ENCODE measurements at regions not wholly inside any gene's neighbourhood (a gene's known extent, or its start where the extent isn't known, plus 50 kb on each side); places are given as distances from the start of the nearest gene placed in this dataset.

GRCh38 chr20:53691060-53691810 is 97.6 kb upstream of the ZNF217 start:
- peaks cover under 1% of the 10 kb centered on the region for H3K4me1 ChIP-seq (ENCODE audit: control insufficient read depth, insufficient read depth, low read length, poor library complexity, severe bottlenecking)
- H3K4me3 ChIP-seq (ENCODE audit: low read depth, low read length), result no peak overlapping the region
- ATAC-seq (ENCODE audit: low read depth in 2 of 2) (no peak), DNase-seq (no peak)
- no peaks in the 10 kb centered on the region for H3K36me3 ChIP-seq (ENCODE audit: control insufficient read depth, insufficient read depth, low read length)
- Mint-ChIP-seq H3K27ac (peak overlapping the region in 2 of 3 donors; percentile 42 to 69), H3K9me3 (no peaks in the 10 kb centered on the region), H3K4me3 (no peak overlapping the region), H3K27me3 (no peaks in the 10 kb centered on the region), H3K4me1 (peaks cover 3 to 11% (median 6%) of the 10 kb centered on the region in 4 donors), H3K36me3 (no peaks in the 10 kb centered on the region)
- no peaks in the 10 kb centered on the region for H3K27me3 ChIP-seq (ENCODE audit: control insufficient read depth, insufficient read depth, low read length)
- no peaks in the 10 kb centered on the region for H3K9me3 ChIP-seq (ENCODE audit: control insufficient read depth in 2 of 2, low read length in 2 of 2)
- H3K27ac ChIP-seq (ENCODE audit: insufficient read depth, low read length, poor library complexity, severe bottlenecking), result no peak overlapping the region

GRCh38 chr20:53688085-53688484 is 94.4 kb upstream of the ZNF217 start:
- Histone ChIP-seq H3K4me3 (ENCODE audit: low read depth, low read length) (no peak overlapping the region), H3K27ac (ENCODE audit: insufficient read depth, low read length, poor library complexity, severe bottlenecking) (no peak overlapping the region), H3K9me3 (ENCODE audit: control insufficient read depth in 2 of 2, low read length in 2 of 2) (no peaks in the 10 kb centered on the region), H3K27me3 (ENCODE audit: control insufficient read depth, insufficient read depth, low read length) (no peaks in the 10 kb centered on the region), H3K36me3 (ENCODE audit: control insufficient read depth, insufficient read depth, low read length) (no peaks in the 10 kb centered on the region), H3K4me1 (ENCODE audit: control insufficient read depth, insufficient read depth, low read length, poor library complexity, severe bottlenecking) (peaks cover 5% of the 10 kb centered on the region)
- no peaks in the 10 kb centered on the region for H3K27me3 Mint-ChIP-seq
- no peaks in the 10 kb centered on the region for H3K9me3 Mint-ChIP-seq
- DNase-seq (no peak), ATAC-seq (ENCODE audit: low read depth in 2 of 2) (no peak)
- no peak overlapping the region for H3K27ac Mint-ChIP-seq
- no peak overlapping the region for H3K4me3 Mint-ChIP-seq
- H3K36me3 Mint-ChIP-seq, result no peaks in the 10 kb centered on the region
- H3K4me1 Mint-ChIP-seq, result peaks cover 5 to 14% (median 10%) of the 10 kb centered on the region in 4 donors

GRCh38 chr20:53685070-53685595 is 91.5 kb upstream of the ZNF217 start:
- peaks cover 5% of the 10 kb centered on the region for H3K4me1 ChIP-seq (ENCODE audit: control insufficient read depth, insufficient read depth, low read length, poor library complexity, severe bottlenecking)
- Mint-ChIP-seq H3K36me3 (no peaks in the 10 kb centered on the region), H3K4me3 (no peak overlapping the region), H3K4me1 (peaks cover 3 to 12% (median 7%) of the 10 kb centered on the region in 4 donors), H3K27ac (peak overlapping the region in 2 of 3 donors; percentile 52 to 55), H3K9me3 (no peaks in the 10 kb centered on the region), H3K27me3 (peaks cover 5% of the 10 kb centered on the region)
- H3K9me3 ChIP-seq (ENCODE audit: control insufficient read depth in 2 of 2, low read length in 2 of 2), result no peaks in the 10 kb centered on the region
- H3K27ac ChIP-seq (ENCODE audit: insufficient read depth, low read length, poor library complexity, severe bottlenecking), result no peak overlapping the region
- ATAC-seq (ENCODE audit: low read depth in 2 of 2), result no peak
- no peak for DNase-seq
- no peak overlapping the region for H3K4me3 ChIP-seq (ENCODE audit: low read depth, low read length)
- no peaks in the 10 kb centered on the region for H3K36me3 ChIP-seq (ENCODE audit: control insufficient read depth, insufficient read depth, low read length)
- H3K27me3 ChIP-seq (ENCODE audit: control insufficient read depth, insufficient read depth, low read length), result no peaks in the 10 kb centered on the region

GRCh38 chr20:53683506-53683905 is 89.9 kb upstream of the ZNF217 start:
- peaks cover 5% of the 10 kb centered on the region for H3K27me3 Mint-ChIP-seq

GRCh38 chr20:53681352-53682212 is 87.9 kb upstream of the ZNF217 start:
- no peak for DNase-seq
- Mint-ChIP-seq H3K27ac (no peak overlapping the region), H3K36me3 (no peaks in the 10 kb centered on the region), H3K4me3 (no peak overlapping the region), H3K4me1 (peaks cover 11 to 22% (median 19%) of the 10 kb centered on the region in 4 donors), H3K27me3 (peaks cover 5% of the 10 kb centered on the region), H3K9me3 (no peaks in the 10 kb centered on the region)
- H3K4me1 ChIP-seq (ENCODE audit: control insufficient read depth, insufficient read depth, low read length, poor library complexity, severe bottlenecking), result peaks cover 11% of the 10 kb centered on the region
- H3K36me3 ChIP-seq (ENCODE audit: control insufficient read depth, insufficient read depth, low read length), result no peaks in the 10 kb centered on the region
- H3K9me3 ChIP-seq (ENCODE audit: control insufficient read depth in 2 of 2, low read length in 2 of 2), result no peaks in the 10 kb centered on the region
- no peak overlapping the region for H3K27ac ChIP-seq (ENCODE audit: insufficient read depth, low read length, poor library complexity, severe bottlenecking)
- H3K27me3 ChIP-seq (ENCODE audit: control insufficient read depth, insufficient read depth, low read length), result no peaks in the 10 kb centered on the region
- no peak for ATAC-seq (ENCODE audit: low read depth in 2 of 2)
- H3K4me3 ChIP-seq (ENCODE audit: low read depth, low read length), result no peak overlapping the region

More at GRCh38 chr20:53683506-53683905, 89.9 kb upstream of the ZNF217 start:
- no peak overlapping the region for H3K27ac ChIP-seq (ENCODE audit: insufficient read depth, low read length, poor library complexity, severe bottlenecking)
- no peaks in the 10 kb centered on the region for H3K27me3 ChIP-seq (ENCODE audit: control insufficient read depth, insufficient read depth, low read length)
- no peaks in the 10 kb centered on the region for H3K36me3 ChIP-seq (ENCODE audit: control insufficient read depth, insufficient read depth, low read length)
- peaks cover 5% of the 10 kb centered on the region for H3K4me1 ChIP-seq (ENCODE audit: control insufficient read depth, insufficient read depth, low read length, poor library complexity, severe bottlenecking)
- Mint-ChIP-seq H3K36me3 (no peaks in the 10 kb centered on the region), H3K4me1 (peaks cover 3 to 14% (median 9%) of the 10 kb centered on the region in 4 donors), H3K27ac (no peak overlapping the region), H3K9me3 (no peaks in the 10 kb centered on the region), H3K4me3 (no peak overlapping the region)
- DNase-seq (no peak), ATAC-seq (ENCODE audit: low read depth in 2 of 2) (no peak)
- no peaks in the 10 kb centered on the region for H3K9me3 ChIP-seq (ENCODE audit: control insufficient read depth in 2 of 2, low read length in 2 of 2)
- H3K4me3 ChIP-seq (ENCODE audit: low read depth, low read length), result no peak overlapping the region

- Mint-ChIP-seq H3K27ac (peak overlapping the region in 1 of 3 donors; percentile 38), H3K27me3 (peaks cover 5% of the 10 kb centered on the region), H3K4me3 (no peak overlapping the region), H3K4me1 (peaks cover 8 to 15% (median 10%) of the 10 kb centered on the region in 4 donors), H3K9me3 (no peaks in the 10 kb centered on the region), H3K36me3 (no peaks in the 10 kb centered on the region)
- Histone ChIP-seq H3K36me3 (ENCODE audit: control insufficient read depth, insufficient read depth, low read length) (no peaks in the 10 kb centered on the region), H3K4me1 (ENCODE audit: control insufficient read depth, insufficient read depth, low read length, poor library complexity, severe bottlenecking) (peaks cover 6% of the 10 kb centered on the region), H3K27me3 (ENCODE audit: control insufficient read depth, insufficient read depth, low read length) (no peaks in the 10 kb centered on the region), H3K4me3 (ENCODE audit: low read depth, low read length) (no peak overlapping the region), H3K27ac (ENCODE audit: insufficient read depth, low read length, poor library complexity, severe bottlenecking) (no peak overlapping the region), H3K9me3 (ENCODE audit: control insufficient read depth in 2 of 2, low read length in 2 of 2) (no peaks in the 10 kb centered on the region)
- DNase-seq (no peak), ATAC-seq (ENCODE audit: low read depth in 2 of 2) (no peak)
Measured at GRCh38 chr20:53679597-53680309, 86.1 kb upstream of the ZNF217 start.

GRCh38 chr20:53678990-53679596 is 85.5 kb upstream of the ZNF217 start:
- Mint-ChIP-seq H3K27ac (no peak overlapping the region), H3K9me3 (no peaks in the 10 kb centered on the region), H3K4me3 (no peak overlapping the region), H3K4me1 (peaks cover 8 to 15% (median 10%) of the 10 kb centered on the region in 4 donors), H3K27me3 (peaks cover 5% of the 10 kb centered on the region), H3K36me3 (no peaks in the 10 kb centered on the region)
- H3K4me3 ChIP-seq (ENCODE audit: low read depth, low read length), result no peak overlapping the region
- no peaks in the 10 kb centered on the region for H3K27me3 ChIP-seq (ENCODE audit: control insufficient read depth, insufficient read depth, low read length)
- peaks cover 6% of the 10 kb centered on the region for H3K4me1 ChIP-seq (ENCODE audit: control insufficient read depth, insufficient read depth, low read length, poor library complexity, severe bottlenecking)
- ATAC-seq (ENCODE audit: low read depth in 2 of 2), result no peak
- DNase-seq, result no peak
- no peak overlapping the region for H3K27ac ChIP-seq (ENCODE audit: insufficient read depth, low read length, poor library complexity, severe bottlenecking)
- H3K36me3 ChIP-seq (ENCODE audit: control insufficient read depth, insufficient read depth, low read length), result no peaks in the 10 kb centered on the region
- H3K9me3 ChIP-seq (ENCODE audit: control insufficient read depth in 2 of 2, low read length in 2 of 2), result no peaks in the 10 kb centered on the region
